LNCAP (cell line): ENCODE measurements at regions not wholly inside any gene's neighbourhood (a gene's known extent, or its start where the extent isn't known, plus 50 kb on each side); places are given as distances from the start of the nearest gene placed in this dataset.

ENCODE experiments used
- CTCF ChIP-seq: fragments of 450-650 bp; IDR thresholded peaks from 2 replicates; pipeline ENCODE4 v1.5.1; 2017; ENCODE audit warnings: mild to moderate bottlenecking

GRCh38 chr3:181354140-181354539 is 357.6 kb upstream of the SOX2 start:
- TF ChIP-seq CTCF, result no peak

DNA sequence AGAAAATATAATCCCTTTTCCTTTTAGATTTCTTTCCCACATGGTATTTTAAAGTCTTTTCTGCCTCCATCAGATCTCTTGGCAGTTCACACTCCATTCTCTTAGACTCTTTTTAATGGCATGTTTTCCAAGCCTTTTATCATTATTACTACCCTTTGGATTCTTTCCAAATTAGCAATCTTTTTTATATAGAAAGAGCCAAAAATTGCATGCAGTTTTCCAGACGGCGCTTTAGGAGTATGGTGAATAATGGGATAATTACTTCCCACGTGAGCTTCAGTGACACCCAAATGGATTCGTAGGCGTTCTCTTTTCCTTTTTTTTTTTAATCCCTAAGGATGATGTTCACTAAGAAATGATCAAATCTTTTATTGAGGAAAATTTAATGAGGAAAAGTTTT is 354.8 kb upstream of the DNAJC19 start:
- TF ChIP-seq CTCF, result no peak

DNA sequence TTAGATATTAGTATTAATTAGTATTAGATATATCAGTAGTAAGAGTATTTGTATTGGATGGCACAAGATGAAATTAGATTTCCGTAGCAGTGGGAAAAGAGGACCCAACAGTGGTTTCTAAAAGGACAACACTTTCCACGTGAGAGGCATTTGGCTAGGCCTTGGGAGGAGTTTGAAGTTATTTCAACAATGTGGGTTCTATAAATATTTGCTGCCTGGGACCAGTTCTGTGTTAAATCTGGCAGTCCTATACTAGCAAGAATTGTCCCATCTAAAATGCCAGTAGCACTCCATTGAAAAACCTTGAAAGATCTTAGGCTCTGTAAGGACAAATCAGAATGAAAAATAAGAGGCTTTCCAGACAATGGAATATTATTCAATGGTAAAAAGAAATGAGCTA is 347.1 kb upstream of the DNAJC19 start:
- TF ChIP-seq CTCF, result no peak

DNA sequence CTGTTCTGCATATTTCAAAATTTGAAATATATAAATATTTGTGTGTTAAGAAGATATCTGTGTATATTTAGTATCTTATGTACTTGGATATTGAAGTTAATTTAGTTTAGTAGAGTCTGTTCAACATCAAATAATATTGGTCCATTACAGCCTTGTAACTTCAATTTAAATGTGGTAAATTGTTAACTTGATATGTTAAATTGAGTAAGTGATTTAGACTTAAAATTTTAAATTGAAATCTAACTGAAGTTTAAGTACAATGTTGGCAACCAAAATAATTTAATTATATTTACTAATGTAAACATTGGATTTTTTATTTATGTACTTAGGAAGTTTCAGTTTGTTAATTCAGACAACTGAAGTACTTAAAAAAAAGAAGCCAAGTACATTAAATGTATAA is 343.9 kb upstream of the DNAJC19 start:
- TF ChIP-seq CTCF, result no peak

DNA sequence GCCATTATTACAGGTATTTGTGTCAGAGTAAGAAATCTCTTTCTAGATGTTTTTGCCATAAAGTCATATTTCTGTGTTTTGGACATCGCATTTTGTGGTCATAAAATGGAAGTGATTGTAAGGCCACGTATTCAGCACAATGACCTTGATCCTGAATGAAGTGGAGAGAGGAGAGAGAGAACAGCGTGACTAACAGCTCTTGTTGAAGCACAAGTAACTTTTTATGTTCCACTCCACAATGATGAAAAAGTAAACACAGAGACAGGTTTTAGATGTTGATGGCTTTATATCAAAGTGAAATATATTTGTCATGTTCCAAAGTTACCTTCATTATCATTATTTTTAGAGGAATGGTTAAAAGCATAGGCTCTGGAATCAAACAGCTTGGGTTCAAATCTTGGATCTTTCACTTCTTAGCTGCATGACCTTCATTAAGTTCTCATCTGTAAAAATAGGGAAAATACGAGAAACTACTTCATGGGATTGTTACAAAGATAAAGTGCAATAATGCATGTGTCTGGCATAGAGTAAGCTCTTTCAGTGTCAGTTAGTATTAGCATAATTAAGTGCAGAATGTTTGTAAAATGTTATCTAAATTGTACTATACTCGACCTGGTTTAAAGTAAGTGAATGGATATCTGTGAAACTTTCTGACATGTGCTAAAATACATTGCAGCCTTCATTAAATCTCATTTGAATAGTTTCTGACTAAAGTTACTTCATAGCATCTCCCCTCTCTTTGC is 341.5 kb upstream of the DNAJC19 start:
- TF ChIP-seq CTCF, result no peak

- no peak for TF ChIP-seq CTCF
These were observed 340.7 kb upstream of the DNAJC19 start for GRCh38 chr3:181330257-181330656.

GRCh38 chr3:181329024-181329423 is 339.5 kb upstream of the DNAJC19 start:
- TF ChIP-seq CTCF, result no peak

- TF ChIP-seq CTCF, result no peak
These were observed 338.8 kb upstream of the DNAJC19 start for GRCh38 chr3:181328346-181328745.
